Neuronal stem cell (in vitro differentiated cells): ENCODE measurements at regions not wholly inside any gene's neighbourhood (a gene's known extent, or its start where the extent isn't known, plus 50 kb on each side); places are given as distances from the start of the nearest gene placed in this dataset.

Experiments
- DNase-seq: peaks from one replicate; pipeline ENCODE4 v3.0.0-alpha.2; 2013; ENCODE audit warnings: low spot score
- H2AFZ ChIP-seq: one replicate; pipeline ENCODE4 v1.6.1; 2013; ENCODE audit warnings: mild to moderate bottlenecking, low read length, inconsistent platforms
- H2AK5ac ChIP-seq: 2 replicates; pipeline ENCODE4 v1.6.1; 2013; ENCODE audit warnings: low read depth, mild to moderate bottlenecking, inconsistent platforms, low read length, moderate library complexity, mixed read lengths
- H2BK120ac ChIP-seq: 2 replicates; pipeline ENCODE4 v1.6.1; 2013; ENCODE audit warnings: low read depth, mild to moderate bottlenecking, inconsistent platforms, low read length, moderate library complexity, mixed read lengths
- H2BK12ac ChIP-seq: one replicate; pipeline ENCODE4 v1.6.1; 2013; ENCODE audit warnings: low read length, inconsistent platforms
- H2BK15ac ChIP-seq: 2 replicates; pipeline ENCODE4 v1.6.1; 2013; ENCODE audit warnings: mild to moderate bottlenecking, low read length, inconsistent platforms, mixed read lengths
- H2BK5ac ChIP-seq: one replicate; pipeline ENCODE4 v1.6.1; 2013; ENCODE audit warnings: inconsistent platforms, mild to moderate bottlenecking, low read length, moderate library complexity
- H3K14ac ChIP-seq: one replicate; pipeline ENCODE4 v1.6.1; 2013; ENCODE audit warnings: low read length, inconsistent platforms
- H3K18ac ChIP-seq: 2 replicates; pipeline ENCODE4 v1.6.1; 2013; ENCODE audit warnings: low read length, inconsistent platforms
- H3K23ac ChIP-seq: 2 replicates; pipeline ENCODE4 v1.6.1; 2013; ENCODE audit warnings: low read depth, mild to moderate bottlenecking, mixed read lengths, low read length, inconsistent platforms; ENCODE audit not compliant: poor library complexity
- H3K27ac ChIP-seq: replicated peaks from 3 replicates; pipeline ENCODE4 v1.5.1; 2013; ENCODE audit warnings: low read length, inconsistent platforms
- H3K27me3 ChIP-seq, 3 experiments: 2 replicates each; pipeline ENCODE4 v1.6.1; 2013; ENCODE audit warnings: low read length in 3 of 3, mild to moderate bottlenecking in 2 of 3, inconsistent platforms in 1 of 3, low read depth in 1 of 3, mixed read lengths in 1 of 3, moderate library complexity in 1 of 3; ENCODE audit not compliant: control insufficient read depth in 3 of 3, insufficient read depth in 3 of 3
- H3K36me3 ChIP-seq, 2 donors: replicated peaks in 1 of 2; 2 replicates each; pipeline ENCODE4 v1.6.1; 2013; ENCODE audit warnings: low read length in 2 of 2; ENCODE audit not compliant: control insufficient read depth in 2 of 2, insufficient read depth in 2 of 2
- H3K4ac ChIP-seq: 2 replicates; pipeline ENCODE4 v1.6.1; 2013; ENCODE audit warnings: inconsistent platforms, mild to moderate bottlenecking, low read length, moderate library complexity
- H3K4me1 ChIP-seq, 2 donors: 1 replicate in 1 of 2; 2 replicates in 1 of 2; pipeline ENCODE4 v1.6.1; 2013; ENCODE audit warnings: low read length in 2 of 2, low read depth in 1 of 2; ENCODE audit not compliant: control insufficient read depth in 2 of 2, insufficient read depth in 1 of 2
- H3K4me2 ChIP-seq: one replicate; pipeline ENCODE4 v1.6.1; 2013; ENCODE audit warnings: mild to moderate bottlenecking, low read length, inconsistent platforms; ENCODE audit not compliant: insufficient read depth, poor library complexity, severe bottlenecking
- H3K4me3 ChIP-seq, 2 donors: 2 replicates each; pipeline ENCODE4 v1.5.1; 2013; ENCODE audit warnings: low read length in 2 of 2, mild to moderate bottlenecking in 2 of 2, inconsistent platforms in 1 of 2, moderate library complexity in 1 of 2
- H3K79me1 ChIP-seq: one replicate; pipeline ENCODE4 v1.6.1; 2013; ENCODE audit warnings: low read depth, mild to moderate bottlenecking, inconsistent platforms, low read length, moderate library complexity
- H3K9ac ChIP-seq: one replicate; pipeline ENCODE4 v1.6.1; 2013; ENCODE audit warnings: mild to moderate bottlenecking, low read depth, low read length, inconsistent platforms; ENCODE audit not compliant: poor library complexity
- H3K9me3 ChIP-seq, 2 donors: replicated peaks in 1 of 2; 2 replicates each; pipeline versions ENCODE3 to v1.6.1; 2013; ENCODE audit warnings: low read length in 2 of 2, mild to moderate bottlenecking in 2 of 2, inconsistent platforms in 1 of 2, low read depth in 1 of 2, mixed read lengths in 1 of 2, moderate library complexity in 1 of 2; ENCODE audit not compliant: control insufficient read depth in 2 of 2, insufficient read depth in 1 of 2
- H4K8ac ChIP-seq: one replicate; pipeline ENCODE4 v1.6.1; 2013; ENCODE audit warnings: low read depth, mild to moderate bottlenecking, inconsistent platforms, low read length, moderate library complexity
- H4K91ac ChIP-seq: one replicate; pipeline ENCODE4 v1.6.1; 2013; ENCODE audit warnings: low read length, low read depth, mild to moderate bottlenecking, inconsistent platforms; ENCODE audit not compliant: poor library complexity
- WGBS, 2 donors: extraction: QIAGEN DNeasy Blood & Tissue Kit; methylation state at CpG; one replicate each; pipeline ENCODE4 v1.1.7; 2013; ENCODE audit warnings: missing lambda C conversion rate in 2 of 2, mixed read lengths in 1 of 2; ENCODE audit not compliant: insufficient read length in 2 of 2, insufficient replicate concordance in 1 of 2; ENCODE audit errors: extremely low coverage in 2 of 2; 5-methylcytosine and 5-hydroxymethylcytosine counted together

DNA sequence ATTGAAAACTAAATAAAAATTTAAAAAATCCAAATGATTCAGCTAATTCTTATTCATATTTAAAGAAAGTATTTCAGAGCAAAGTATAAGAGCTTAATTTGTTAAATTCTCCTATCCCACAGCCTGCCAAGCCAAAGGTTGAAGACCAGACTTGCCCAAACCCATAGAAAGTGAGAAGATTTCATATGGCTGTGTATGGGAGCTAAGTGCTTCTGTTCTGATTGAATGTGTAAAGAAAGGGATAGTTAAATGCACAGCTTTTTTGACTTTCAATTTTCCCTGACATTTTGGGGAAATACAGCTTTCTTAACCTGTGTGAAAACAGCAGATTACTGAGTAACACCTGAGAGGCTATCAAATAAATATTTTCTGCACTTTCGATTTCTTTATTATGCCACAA lies 125.0 kb upstream of the MTAP start:
- no peak overlapping the region for H2BK12ac ChIP-seq
- H3K18ac ChIP-seq, result no peak overlapping the region
- H3K4me3 ChIP-seq, result no peak overlapping the region
- H3K14ac ChIP-seq, result no peak overlapping the region
- H3K9ac ChIP-seq, result no peak overlapping the region
- no CpG with 5 or more reads among the region's 1 CpG for WGBS, 2 donors
- no peak overlapping the region for H2AK5ac ChIP-seq
- H3K27ac ChIP-seq, result no peak overlapping the region
- DNase-seq, result no peak
- no peak overlapping the region for H3K4ac ChIP-seq
- H2BK120ac ChIP-seq, result no peak overlapping the region
- H2AFZ ChIP-seq, result no peak overlapping the region
- H3K4me1 ChIP-seq, result no peaks in the 10 kb centered on the region
- no peak overlapping the region for H2BK5ac ChIP-seq
- H3K9me3 ChIP-seq, result no peaks in the 10 kb centered on the region
- H4K8ac ChIP-seq, result no peak overlapping the region
- no peak overlapping the region for H4K91ac ChIP-seq
- H3K79me1 ChIP-seq, result no peaks in the 10 kb centered on the region
- no peaks in the 10 kb centered on the region for H3K27me3 ChIP-seq
- H2BK15ac ChIP-seq, result no peak overlapping the region
- H3K23ac ChIP-seq, result no peak overlapping the region
- no peaks in the 10 kb centered on the region for H3K36me3 ChIP-seq
- no peak overlapping the region for H3K4me2 ChIP-seq

DNA sequence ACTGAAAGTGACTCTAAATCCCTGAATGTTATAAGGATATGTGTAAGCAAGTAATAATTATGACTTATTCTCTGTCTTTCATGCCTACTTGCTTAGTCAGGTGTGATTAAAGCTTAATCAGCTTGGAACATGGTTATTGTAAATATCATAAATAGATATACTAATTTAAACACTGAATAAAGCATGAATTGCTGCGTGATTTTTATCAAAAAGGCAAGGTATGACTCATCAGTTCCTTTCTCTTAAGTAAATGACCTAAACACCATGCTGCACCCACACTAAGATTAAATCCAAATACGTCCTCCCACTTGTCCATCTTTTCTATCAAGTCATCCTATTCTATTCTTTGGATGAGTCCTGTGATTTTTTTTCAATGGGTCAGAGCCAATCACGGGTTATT lies 124.6 kb upstream of the MTAP start:
- Histone ChIP-seq H3K4me3 (no peak overlapping the region), H2AK5ac (no peak overlapping the region), H3K4me2 (no peak overlapping the region), H3K9me3 (no peaks in the 10 kb centered on the region), H4K8ac (no peak overlapping the region), H2BK12ac (no peak overlapping the region), H3K23ac (no peak overlapping the region), H3K27me3 (no peaks in the 10 kb centered on the region), H4K91ac (no peak overlapping the region), H2BK15ac (no peak overlapping the region), H2BK120ac (no peak overlapping the region), H3K14ac (no peak overlapping the region), H2AFZ (no peak overlapping the region), H3K36me3 (no peaks in the 10 kb centered on the region), H3K27ac (no peak overlapping the region), H3K4ac (no peak overlapping the region), H3K18ac (no peak overlapping the region), H2BK5ac (no peak overlapping the region), H3K9ac (no peak overlapping the region), H3K79me1 (no peaks in the 10 kb centered on the region), H3K4me1 (no peaks in the 10 kb centered on the region)
- DNase-seq, result no peak
- WGBS, 2 donors, result no CpG with 5 or more reads among the region's 3 CpGs

DNA sequence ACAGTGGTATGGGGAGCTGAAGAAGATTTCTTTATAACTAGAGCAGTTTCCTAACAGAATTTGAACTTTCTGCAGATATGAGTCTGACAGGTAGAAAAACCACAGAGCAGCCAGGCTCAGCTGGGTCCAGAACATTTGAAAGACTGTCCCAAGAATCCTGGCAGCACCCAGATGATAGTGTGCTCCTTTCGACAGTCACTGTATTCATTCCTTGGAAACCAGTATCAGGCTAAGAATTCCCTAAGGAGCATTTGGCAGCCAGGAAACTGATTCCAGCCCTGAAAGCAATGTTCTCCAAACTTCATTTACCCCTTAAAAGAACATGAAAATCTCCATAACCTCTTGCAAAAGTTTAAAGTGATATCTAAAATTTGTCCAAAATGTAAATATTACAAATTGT lies 123.0 kb upstream of the MTAP start:
- H2BK120ac ChIP-seq, result no peak overlapping the region
- no peak overlapping the region for H2AK5ac ChIP-seq
- no peak overlapping the region for H3K23ac ChIP-seq
- DNase-seq, result no peak
- H3K79me1 ChIP-seq, result no peaks in the 10 kb centered on the region
- H4K91ac ChIP-seq, result no peak overlapping the region
- no peak overlapping the region for H3K4me2 ChIP-seq
- no peak overlapping the region for H3K9ac ChIP-seq
- WGBS, 2 donors, result no CpG with 5 or more reads among the region's 1 CpG
- H2BK12ac ChIP-seq, result no peak overlapping the region
- H3K27me3 ChIP-seq, result no peaks in the 10 kb centered on the region
- peaks cover 0 to 2% of the 10 kb centered on the region in 2 donors for H3K4me1 ChIP-seq
- H3K18ac ChIP-seq, result no peak overlapping the region
- H3K4me3 ChIP-seq, result no peak overlapping the region
- H4K8ac ChIP-seq, result no peak overlapping the region
- H3K14ac ChIP-seq, result no peak overlapping the region
- no peaks in the 10 kb centered on the region for H3K36me3 ChIP-seq
- no peak overlapping the region for H2BK5ac ChIP-seq
- H3K4ac ChIP-seq, result no peak overlapping the region
- peak overlapping the region; percentile 24 for H2AFZ ChIP-seq
- no peaks in the 10 kb centered on the region for H3K9me3 ChIP-seq
- no peak overlapping the region for H3K27ac ChIP-seq
- no peak overlapping the region for H2BK15ac ChIP-seq

DNA sequence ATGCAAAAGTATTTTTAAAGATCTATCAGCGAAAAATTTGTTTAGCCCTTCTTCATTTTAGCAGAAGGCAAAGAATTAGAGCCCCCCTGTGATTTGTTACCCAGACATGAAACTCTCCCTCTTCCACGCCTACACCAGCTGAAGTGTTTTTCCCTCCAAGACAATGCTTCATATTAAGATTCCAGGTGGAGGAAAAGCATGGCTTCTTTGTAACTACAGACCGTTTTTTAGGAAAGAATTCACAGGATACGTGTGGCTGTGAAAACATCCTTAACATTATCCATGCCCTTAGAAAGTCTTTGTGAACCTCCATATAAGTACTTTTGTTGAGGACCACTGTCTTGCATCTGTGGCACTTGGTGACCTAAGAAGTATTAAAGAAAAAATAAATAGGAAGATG lies 121.8 kb upstream of the MTAP start:
- Histone ChIP-seq H2BK5ac (no peak overlapping the region), H3K4me1 (peaks cover 0 to 2% of the 10 kb centered on the region in 2 donors), H2BK120ac (no peak overlapping the region), H2AFZ (no peak overlapping the region), H3K27me3 (no peaks in the 10 kb centered on the region), H3K23ac (no peak overlapping the region), H3K79me1 (no peaks in the 10 kb centered on the region), H3K27ac (no peak overlapping the region), H3K18ac (no peak overlapping the region), H2BK15ac (no peak overlapping the region), H3K9me3 (no peaks in the 10 kb centered on the region), H2BK12ac (no peak overlapping the region), H4K91ac (no peak overlapping the region), H3K36me3 (no peaks in the 10 kb centered on the region), H3K4ac (no peak overlapping the region), H3K4me2 (no peak overlapping the region), H3K9ac (no peak overlapping the region), H3K14ac (no peak overlapping the region), H4K8ac (no peak overlapping the region), H2AK5ac (no peak overlapping the region), H3K4me3 (no peak overlapping the region)
- WGBS, 2 donors, result no CpG with 5 or more reads among the region's 4 CpGs
- no peak for DNase-seq
